Peyer's patch (tissue), 4 donors: ENCODE measurements at regions not wholly inside any gene's neighbourhood (a gene's known extent, or its start where the extent isn't known, plus 50 kb on each side); places are given as distances from the start of the nearest gene placed in this dataset.

ENCODE experiments used
- POLR2A ChIP-seq, 2 donors: fragments of 450-650 bp; IDR thresholded peaks; one replicate each; pipeline ENCODE4 v1.5.1; 2017; ENCODE audit warnings: antibody characterized with exemption in 2 of 2, mild to moderate bottlenecking in 2 of 2, moderate library complexity in 2 of 2
- TF ChIP-seq, protein P1 (sequence below), 6 experiments: fragments of 450-650 bp in 4 of 6; fragments of 200-600 bp in 2 of 6; sonication (generic) in 1 of 6; IDR thresholded peaks; one replicate each; pipeline ENCODE4 v1.5.1; 2017 to 2019; ENCODE audit warnings: antibody characterized with exemption in 6 of 6, mild to moderate bottlenecking in 3 of 6, moderate library complexity in 1 of 6

DNA sequence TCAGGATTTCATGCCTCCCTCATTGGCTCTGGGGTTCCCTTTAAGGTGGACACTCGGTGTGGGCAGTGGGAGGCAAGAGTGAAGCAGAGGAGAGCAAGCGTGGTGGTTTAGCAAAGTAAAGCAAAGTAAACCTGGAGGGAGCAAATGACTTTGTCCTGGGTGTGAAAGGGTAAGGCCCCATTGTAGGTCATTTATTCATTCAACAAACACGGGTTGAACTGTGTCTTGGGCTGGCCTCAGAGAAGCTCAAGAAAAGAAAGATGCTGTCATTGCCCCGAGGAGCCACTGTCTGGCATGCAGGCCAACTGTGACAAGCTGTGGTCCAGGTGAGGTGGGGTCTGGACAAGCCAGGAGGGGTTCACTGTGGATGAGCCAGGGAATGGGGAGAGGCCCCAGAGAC, 68.9 kb upstream of the DLK1 start:
- TF ChIP-seq, protein P1, sequence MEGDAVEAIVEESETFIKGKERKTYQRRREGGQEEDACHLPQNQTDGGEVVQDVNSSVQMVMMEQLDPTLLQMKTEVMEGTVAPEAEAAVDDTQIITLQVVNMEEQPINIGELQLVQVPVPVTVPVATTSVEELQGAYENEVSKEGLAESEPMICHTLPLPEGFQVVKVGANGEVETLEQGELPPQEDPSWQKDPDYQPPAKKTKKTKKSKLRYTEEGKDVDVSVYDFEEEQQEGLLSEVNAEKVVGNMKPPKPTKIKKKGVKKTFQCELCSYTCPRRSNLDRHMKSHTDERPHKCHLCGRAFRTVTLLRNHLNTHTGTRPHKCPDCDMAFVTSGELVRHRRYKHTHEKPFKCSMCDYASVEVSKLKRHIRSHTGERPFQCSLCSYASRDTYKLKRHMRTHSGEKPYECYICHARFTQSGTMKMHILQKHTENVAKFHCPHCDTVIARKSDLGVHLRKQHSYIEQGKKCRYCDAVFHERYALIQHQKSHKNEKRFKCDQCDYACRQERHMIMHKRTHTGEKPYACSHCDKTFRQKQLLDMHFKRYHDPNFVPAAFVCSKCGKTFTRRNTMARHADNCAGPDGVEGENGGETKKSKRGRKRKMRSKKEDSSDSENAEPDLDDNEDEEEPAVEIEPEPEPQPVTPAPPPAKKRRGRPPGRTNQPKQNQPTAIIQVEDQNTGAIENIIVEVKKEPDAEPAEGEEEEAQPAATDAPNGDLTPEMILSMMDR (IDR thresholded peaks at IDR 0.05), result no peak
- no peak for TF ChIP-seq POLR2A (IDR thresholded peaks at IDR 0.05)
